WTC11 (cell line): ENCODE measurements at regions not wholly inside any gene's neighbourhood (a gene's known extent, or its start where the extent isn't known, plus 50 kb on each side); places are given as distances from the start of the nearest gene placed in this dataset.

ENCODE experiments used
- ATF2 ChIP-seq: sonication (generic); formaldehyde crosslinking; IDR thresholded peaks from 2 replicates; pipeline ENCODE4 v1.8.1; 2022; ENCODE audit warnings: low read depth, missing genetic modification reagents, borderline replicate concordance
- CREB1 ChIP-seq: sonication (generic); formaldehyde crosslinking; IDR thresholded peaks from 2 replicates; pipeline ENCODE4 v1.8.0; 2023; ENCODE audit warnings: mild to moderate bottlenecking, missing genetic modification reagents
- CTCF ChIP-seq: fragments of 200-600 bp; IDR thresholded peaks from 2 replicates; pipeline ENCODE4 v1.8.0; 2022; ENCODE audit warnings: antibody characterized with exemption
- HMGA2 ChIP-seq: fragments of 250-450 bp; sonication (Bioruptor Pico); IDR thresholded peaks from 2 replicates; pipeline ENCODE4 v1.4.0; 2021; ENCODE audit warnings: mild to moderate bottlenecking, moderate library complexity
- JUN ChIP-seq: sonication (generic); formaldehyde crosslinking; IDR thresholded peaks from 2 replicates; pipeline ENCODE4 v1.8.0; 2023; ENCODE audit warnings: mild to moderate bottlenecking, missing genetic modification reagents
- KAT7 ChIP-seq: sonication (generic); formaldehyde crosslinking; IDR thresholded peaks from 2 replicates; pipeline ENCODE4 v1.8.1; 2023; ENCODE audit warnings: missing genetic modification reagents, mild to moderate bottlenecking, borderline replicate concordance
- MYBL2 ChIP-seq: sonication (generic); formaldehyde crosslinking; IDR thresholded peaks from 2 replicates; pipeline ENCODE4 v1.8.1; 2023; ENCODE audit warnings: mild to moderate bottlenecking, moderate library complexity, missing genetic modification reagents
- NR2C2 ChIP-seq: sonication (generic); formaldehyde crosslinking; IDR thresholded peaks from 2 replicates; pipeline ENCODE4 v1.8.0; 2022; ENCODE audit warnings: mild to moderate bottlenecking, missing genetic modification reagents
- TP53 ChIP-seq: sonication (generic); formaldehyde crosslinking; IDR thresholded peaks from 2 replicates; pipeline ENCODE4 v1.8.1; 2023; ENCODE audit warnings: mild to moderate bottlenecking, missing genetic modification reagents
- ZNF423 ChIP-seq: fragments of 250-450 bp; sonication (Bioruptor Pico); IDR thresholded peaks from 2 replicates; pipeline ENCODE4 v2.1.2; 2022; ENCODE audit warnings: mild to moderate bottlenecking, moderate library complexity
- TF ChIP-seq, protein P1 (sequence below): sonication (generic); formaldehyde crosslinking; IDR thresholded peaks from 2 replicates; pipeline ENCODE4 v1.8.0; 2022; ENCODE audit warnings: missing genetic modification reagents
- TF ChIP-seq, protein P2 (sequence below): sonication (generic); formaldehyde crosslinking; IDR thresholded peaks from 2 replicates; pipeline ENCODE4 v1.8.1; 2022; ENCODE audit warnings: missing genetic modification reagents, borderline replicate concordance
- TF ChIP-seq, protein P3 (sequence below): sonication (generic); formaldehyde crosslinking; IDR thresholded peaks from 2 replicates; pipeline ENCODE4 v1.8.1; 2022; ENCODE audit warnings: mild to moderate bottlenecking, moderate library complexity, missing genetic modification reagents
- TF ChIP-seq, protein P4 (sequence below): sonication (generic); formaldehyde crosslinking; IDR thresholded peaks from 2 replicates; pipeline ENCODE4 v1.8.0; 2022; ENCODE audit warnings: mild to moderate bottlenecking, missing genetic modification reagents

DNA sequence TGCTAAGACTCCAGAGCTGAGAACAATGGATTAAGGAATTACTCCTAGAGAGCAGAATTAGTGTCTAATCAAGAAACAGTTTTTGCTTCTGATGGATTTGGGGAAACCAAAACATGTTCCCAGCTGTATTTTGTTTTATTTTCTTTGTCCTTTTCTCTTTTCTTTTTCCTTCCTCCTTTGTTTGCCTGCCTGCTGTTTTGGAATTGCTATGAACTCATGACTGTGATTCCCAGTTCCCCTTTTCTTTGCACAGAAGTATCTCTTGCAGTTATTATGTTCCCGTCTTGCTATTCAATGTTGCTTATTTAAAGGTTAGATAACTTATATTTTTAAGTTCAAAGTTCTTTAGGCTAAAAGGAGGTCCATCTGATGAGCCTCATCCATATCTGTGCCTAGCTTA is 77.0 kb upstream of the GBE1 start:
- no peak for TF ChIP-seq CTCF
- TF ChIP-seq KAT7 (CRISPR knock-in tag): no peak
- TF ChIP-seq, protein P1, sequence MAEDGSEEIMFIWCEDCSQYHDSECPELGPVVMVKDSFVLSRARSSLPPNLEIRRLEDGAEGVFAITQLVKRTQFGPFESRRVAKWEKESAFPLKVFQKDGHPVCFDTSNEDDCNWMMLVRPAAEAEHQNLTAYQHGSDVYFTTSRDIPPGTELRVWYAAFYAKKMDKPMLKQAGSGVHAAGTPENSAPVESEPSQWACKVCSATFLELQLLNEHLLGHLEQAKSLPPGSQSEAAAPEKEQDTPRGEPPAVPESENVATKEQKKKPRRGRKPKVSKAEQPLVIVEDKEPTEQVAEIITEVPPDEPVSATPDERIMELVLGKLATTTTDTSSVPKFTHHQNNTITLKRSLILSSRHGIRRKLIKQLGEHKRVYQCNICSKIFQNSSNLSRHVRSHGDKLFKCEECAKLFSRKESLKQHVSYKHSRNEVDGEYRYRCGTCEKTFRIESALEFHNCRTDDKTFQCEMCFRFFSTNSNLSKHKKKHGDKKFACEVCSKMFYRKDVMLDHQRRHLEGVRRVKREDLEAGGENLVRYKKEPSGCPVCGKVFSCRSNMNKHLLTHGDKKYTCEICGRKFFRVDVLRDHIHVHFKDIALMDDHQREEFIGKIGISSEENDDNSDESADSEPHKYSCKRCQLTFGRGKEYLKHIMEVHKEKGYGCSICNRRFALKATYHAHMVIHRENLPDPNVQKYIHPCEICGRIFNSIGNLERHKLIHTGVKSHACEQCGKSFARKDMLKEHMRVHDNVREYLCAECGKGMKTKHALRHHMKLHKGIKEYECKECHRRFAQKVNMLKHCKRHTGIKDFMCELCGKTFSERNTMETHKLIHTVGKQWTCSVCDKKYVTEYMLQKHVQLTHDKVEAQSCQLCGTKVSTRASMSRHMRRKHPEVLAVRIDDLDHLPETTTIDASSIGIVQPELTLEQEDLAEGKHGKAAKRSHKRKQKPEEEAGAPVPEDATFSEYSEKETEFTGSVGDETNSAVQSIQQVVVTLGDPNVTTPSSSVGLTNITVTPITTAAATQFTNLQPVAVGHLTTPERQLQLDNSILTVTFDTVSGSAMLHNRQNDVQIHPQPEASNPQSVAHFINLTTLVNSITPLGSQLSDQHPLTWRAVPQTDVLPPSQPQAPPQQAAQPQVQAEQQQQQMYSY: no peak
- TF ChIP-seq TP53: no peak
- TF ChIP-seq, protein P2, sequence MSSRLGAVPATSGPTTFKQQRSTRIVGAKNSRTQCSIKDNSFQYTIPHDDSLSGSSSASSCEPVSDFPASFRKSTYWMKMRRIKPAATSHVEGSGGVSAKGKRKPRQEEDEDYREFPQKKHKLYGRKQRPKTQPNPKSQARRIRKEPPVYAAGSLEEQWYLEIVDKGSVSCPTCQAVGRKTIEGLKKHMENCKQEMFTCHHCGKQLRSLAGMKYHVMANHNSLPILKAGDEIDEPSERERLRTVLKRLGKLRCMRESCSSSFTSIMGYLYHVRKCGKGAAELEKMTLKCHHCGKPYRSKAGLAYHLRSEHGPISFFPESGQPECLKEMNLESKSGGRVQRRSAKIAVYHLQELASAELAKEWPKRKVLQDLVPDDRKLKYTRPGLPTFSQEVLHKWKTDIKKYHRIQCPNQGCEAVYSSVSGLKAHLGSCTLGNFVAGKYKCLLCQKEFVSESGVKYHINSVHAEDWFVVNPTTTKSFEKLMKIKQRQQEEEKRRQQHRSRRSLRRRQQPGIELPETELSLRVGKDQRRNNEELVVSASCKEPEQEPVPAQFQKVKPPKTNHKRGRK: no peak
- TF ChIP-seq ZNF423 (CRISPR knock-in tag): no peak
- no peak for TF ChIP-seq NR2C2 (CRISPR knock-in tag)
- TF ChIP-seq MYBL2 (CRISPR knock-in tag): no peak
- no peak for TF ChIP-seq HMGA2 (CRISPR knock-in tag)
- TF ChIP-seq JUN (CRISPR knock-in tag): no peak
- TF ChIP-seq ATF2 (CRISPR knock-in tag): no peak
- no peak for TF ChIP-seq CREB1 (CRISPR knock-in tag)
- TF ChIP-seq, protein P3, sequence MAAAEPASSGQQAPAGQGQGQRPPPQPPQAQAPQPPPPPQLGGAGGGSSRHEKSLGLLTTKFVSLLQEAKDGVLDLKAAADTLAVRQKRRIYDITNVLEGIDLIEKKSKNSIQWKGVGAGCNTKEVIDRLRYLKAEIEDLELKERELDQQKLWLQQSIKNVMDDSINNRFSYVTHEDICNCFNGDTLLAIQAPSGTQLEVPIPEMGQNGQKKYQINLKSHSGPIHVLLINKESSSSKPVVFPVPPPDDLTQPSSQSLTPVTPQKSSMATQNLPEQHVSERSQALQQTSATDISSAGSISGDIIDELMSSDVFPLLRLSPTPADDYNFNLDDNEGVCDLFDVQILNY (CRISPR knock-in tag): no peak
- TF ChIP-seq, protein P4, sequence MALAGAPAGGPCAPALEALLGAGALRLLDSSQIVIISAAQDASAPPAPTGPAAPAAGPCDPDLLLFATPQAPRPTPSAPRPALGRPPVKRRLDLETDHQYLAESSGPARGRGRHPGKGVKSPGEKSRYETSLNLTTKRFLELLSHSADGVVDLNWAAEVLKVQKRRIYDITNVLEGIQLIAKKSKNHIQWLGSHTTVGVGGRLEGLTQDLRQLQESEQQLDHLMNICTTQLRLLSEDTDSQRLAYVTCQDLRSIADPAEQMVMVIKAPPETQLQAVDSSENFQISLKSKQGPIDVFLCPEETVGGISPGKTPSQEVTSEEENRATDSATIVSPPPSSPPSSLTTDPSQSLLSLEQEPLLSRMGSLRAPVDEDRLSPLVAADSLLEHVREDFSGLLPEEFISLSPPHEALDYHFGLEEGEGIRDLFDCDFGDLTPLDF (CRISPR knock-in tag): no peak
